Skin of body (tissue), 1 donor: ENCODE measurements at regions not wholly inside any gene's neighbourhood (a gene's known extent, or its start where the extent isn't known, plus 50 kb on each side); places are given as distances from the start of the nearest gene placed in this dataset.
"Not testable (repeated sequence)": the region's sequence is repeated elsewhere in the genome, so short reads cannot be mapped to it uniquely, and the experiment has no call there.

Source experiments
- DNase-seq: peaks from one replicate; lab custom pipeline; 2025; lab: John Stamatoyannopoulos, UW

GRCh38 chr14:66248256-66248655 is 237.9 kb upstream of the CCDC196 start:
- DNase-seq = no peak

DNA sequence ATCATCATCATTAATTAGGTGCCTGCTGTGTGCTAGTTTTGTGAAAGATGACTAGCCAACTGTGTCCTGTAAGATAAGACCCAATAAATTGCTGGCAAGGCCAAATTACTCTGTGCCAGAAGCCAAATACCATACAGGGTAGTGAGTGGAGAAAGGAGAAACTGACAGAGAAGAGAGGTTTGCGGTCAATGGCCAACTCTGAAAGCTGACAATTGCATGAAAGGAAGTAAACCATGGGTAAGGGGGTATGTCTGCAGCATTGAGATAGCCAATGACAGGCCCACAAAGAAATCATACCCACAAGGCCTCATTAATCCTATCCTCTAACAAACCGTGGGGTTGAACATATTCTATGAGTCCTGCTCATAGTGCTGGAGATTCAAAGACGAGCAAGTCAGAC is 236.6 kb upstream of the CCDC196 start:
- no peak for DNase-seq

DNA sequence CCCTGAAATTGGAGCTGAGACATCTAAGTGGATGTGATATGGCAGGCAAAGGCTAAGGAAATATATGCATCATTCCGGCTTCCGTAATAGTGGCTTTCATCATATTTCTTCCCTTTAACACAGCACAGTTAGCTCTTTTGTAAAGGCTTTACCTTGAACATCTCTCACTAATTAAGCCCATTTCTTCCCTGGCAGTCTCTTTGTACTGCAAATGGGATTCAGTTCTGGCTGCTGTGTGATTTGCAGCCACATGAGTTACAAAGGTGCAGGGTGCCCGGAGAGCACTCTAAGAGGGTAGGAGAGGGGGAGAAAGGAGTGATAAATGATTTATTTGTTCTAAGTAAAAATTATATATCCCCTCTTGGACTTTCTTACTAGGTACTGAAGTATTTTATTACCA is 232.1 kb upstream of the CCDC196 start:
- no peak for DNase-seq

GRCh38 chr14:66268802-66269334 is 217.3 kb upstream of the CCDC196 start:
- no peak for DNase-seq

GRCh38 chr14:66272221-66272620 is 213.9 kb upstream of the CCDC196 start:
- DNase-seq = no peak

DNA sequence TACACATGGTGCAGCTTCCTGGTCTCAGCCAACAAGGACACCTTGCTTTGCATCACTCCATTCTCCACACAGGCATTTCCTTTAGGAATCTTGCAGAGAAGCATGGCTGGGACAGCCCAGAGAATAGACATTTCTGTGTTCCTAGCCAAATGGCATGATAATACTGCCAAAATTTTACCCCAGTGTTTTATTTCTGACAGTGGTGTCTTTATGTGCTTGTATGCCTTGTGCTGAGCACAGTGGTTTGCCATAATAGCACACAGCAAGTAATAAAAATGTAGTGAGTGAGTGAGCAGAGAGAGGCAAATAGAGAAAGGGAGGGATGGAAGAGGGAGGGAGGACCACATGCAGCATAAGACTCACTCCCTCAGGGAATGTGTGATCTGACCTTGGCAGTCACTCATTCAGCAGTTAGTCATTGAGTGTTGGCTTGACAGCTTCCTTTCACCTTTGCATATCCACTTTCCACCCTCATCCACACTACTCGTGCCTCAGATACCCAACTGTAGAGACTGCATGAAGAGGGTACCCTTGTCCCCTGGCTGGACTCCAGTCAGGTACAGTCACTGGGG is 212.8 kb upstream of the CCDC196 start:
- DNase-seq = no peak

DNA sequence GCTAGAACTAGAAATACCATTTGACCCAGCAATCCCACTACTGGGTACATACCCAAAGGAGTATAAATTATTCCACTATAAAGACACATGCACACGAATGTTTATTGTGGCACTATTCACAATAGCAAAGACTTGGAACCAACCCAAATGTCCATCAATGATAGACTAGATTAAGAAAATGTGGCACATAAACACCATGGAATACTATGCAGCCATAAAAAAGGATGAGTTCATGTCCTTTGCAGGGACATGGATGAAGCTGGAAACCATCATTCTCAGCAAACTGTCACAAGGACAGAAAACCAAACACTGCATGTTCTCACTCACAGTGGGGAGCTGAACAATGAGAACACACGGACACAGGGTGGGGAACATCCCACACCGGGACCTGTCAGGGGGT is 207.8 kb upstream of the CCDC196 start:
- DNase-seq = not testable (repeated sequence)

- no peak for DNase-seq
Observed at GRCh38 chr14:66281036-66281776, 205.0 kb upstream of the CCDC196 start.

DNA sequence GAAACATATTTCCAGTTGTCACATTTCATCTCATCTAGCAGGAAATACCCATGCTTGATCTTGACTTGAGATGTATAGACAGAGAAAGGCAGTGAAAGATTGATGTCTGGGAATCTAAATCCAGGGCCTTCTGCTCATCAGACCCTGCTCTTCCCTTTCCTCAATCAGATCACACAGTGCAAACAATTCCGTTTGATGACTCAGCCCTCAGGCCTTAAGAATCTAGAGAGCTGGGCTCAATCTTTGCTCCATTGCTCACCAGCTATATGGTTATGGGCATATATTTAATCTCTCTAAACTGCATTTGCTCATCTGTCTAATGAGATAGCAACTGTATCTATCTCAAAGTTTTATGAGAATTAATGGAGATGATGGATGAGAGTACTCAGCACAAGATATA is 201.8 kb upstream of the CCDC196 start:
- DNase-seq = no peak

- no peak for DNase-seq
Observed at GRCh38 chr14:66288511-66288910, 197.7 kb upstream of the CCDC196 start.

DNA sequence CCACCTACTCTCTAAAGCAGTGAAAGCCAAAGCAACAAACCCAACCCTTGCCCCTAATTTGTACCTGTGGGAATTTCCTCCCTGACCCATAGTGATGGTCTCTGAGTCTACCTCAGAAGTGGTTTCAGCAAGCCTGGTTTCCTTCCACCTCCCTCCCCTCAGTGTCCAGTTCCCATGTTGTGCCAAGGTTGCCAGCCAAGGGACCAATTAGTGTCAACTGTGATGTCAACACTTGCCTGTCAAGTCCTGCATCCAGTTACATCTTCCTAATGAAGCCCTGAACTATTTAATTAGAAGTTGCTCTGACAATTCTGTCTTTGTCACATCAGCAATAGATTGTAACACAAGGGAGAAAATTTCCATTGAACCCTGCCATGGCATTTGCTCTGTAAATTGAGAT is 194.4 kb upstream of the CCDC196 start:
- no peak for DNase-seq

DNA sequence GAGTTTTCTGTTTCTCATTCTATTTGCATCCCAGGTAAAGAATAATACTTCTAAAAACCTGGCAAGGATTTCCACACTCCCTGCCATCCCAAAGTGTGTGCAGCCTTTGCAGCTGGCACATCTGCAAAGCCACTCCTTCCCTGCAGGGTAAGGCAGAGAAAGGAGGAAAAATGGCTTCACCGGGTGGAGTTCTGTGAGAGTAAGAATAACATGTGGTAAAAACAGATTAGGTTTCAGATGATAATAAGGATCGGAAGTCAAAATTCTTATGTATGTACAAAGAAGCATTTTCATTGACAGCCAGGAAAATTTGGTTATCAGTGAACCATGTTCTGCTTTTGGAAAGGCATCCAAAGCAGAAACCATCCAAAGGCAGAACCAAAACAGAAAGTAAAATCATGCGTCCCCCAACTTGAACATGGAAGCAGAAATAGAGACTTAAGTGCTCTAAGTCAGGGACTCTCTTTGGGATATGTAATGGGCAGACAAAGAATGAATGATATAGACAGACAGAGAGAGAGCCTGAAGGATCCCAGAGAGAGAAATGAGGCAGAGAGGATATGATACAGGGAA is 192.6 kb upstream of the CCDC196 start:
- DNase-seq = no peak

- no peak for DNase-seq
Observed at GRCh38 chr14:66295386-66295785, 190.8 kb upstream of the CCDC196 start.

GRCh38 chr14:66300886-66301285 is 185.3 kb upstream of the CCDC196 start:
- DNase-seq = no peak

GRCh38 chr14:66306101-66306500 is 180.1 kb upstream of the CCDC196 start:
- no peak for DNase-seq

DNA sequence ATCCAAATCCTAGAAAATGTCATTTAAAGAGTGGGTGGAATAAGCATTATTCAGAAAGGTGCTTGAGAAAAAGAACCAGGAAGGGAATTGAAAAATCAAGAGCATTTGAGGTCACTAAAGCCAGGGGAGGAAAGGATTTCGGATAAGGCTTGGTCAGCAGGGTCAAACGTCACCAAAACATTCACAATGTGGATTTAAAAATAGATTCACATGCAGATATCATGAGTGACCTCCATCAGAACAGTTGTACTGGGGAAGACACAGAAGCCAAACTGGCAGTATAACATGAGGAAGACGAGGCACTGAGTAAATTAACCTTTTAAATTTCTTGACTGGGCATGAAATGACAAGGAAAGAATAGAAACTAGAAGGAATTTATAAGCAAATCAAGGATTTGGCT is 175.1 kb upstream of the CCDC196 start:
- no peak for DNase-seq

GRCh38 chr14:66311990-66312389 is 174.2 kb upstream of the CCDC196 start:
- no peak for DNase-seq

GRCh38 chr14:66312451-66312850 is 173.7 kb upstream of the CCDC196 start:
- no peak for DNase-seq

DNA sequence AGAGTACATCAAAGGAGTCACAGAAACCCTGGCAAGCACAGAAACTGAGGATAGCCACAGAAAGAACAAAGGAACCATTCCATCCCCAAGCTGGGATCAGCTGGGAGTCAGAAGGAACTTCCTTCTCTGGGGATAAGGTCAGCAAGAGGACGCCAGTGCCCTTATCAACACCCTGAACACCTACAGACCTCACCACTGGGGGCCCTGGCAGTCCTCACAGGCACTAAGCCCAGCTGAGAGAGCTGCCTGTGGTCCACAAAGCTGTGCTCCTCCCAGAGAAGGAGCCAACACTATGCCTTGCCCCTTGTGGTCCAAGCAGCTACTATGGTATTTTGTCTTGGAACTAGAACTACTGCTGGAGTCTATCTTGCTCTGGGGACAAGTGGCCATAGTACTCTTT is 171.1 kb upstream of the CCDC196 start:
- DNase-seq = no peak

- DNase-seq = no peak
Observed at GRCh38 chr14:66315548-66315947, 170.6 kb upstream of the CCDC196 start.

DNA sequence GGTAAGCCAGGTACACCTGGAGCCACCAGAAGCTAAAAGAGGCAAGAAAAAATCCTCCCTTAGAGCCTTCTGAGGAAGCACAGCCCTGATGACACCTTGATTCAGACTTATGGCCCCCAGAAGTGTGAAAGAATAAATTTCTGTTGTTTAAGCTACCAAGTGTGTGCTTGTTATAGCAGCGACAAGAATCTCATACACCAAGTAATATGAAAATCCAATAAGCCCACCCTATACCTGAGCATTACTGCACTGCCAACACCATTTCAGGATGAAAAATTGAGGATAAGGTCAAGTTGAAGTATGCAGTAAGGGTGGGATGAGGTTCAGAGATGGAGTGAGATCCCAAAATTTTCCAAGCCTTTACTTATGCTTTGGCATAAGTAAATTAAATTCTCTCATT is 163.6 kb upstream of the CCDC196 start:
- DNase-seq = no peak

GRCh38 chr14:66330228-66330627 is 155.9 kb upstream of the CCDC196 start:
- DNase-seq = no peak

GRCh38 chr14:66330916-66331315 is 155.3 kb upstream of the CCDC196 start:
- DNase-seq = no peak
